ENCODE measurements at regions not wholly inside any gene's neighbourhood (a gene's known extent, or its start where the extent isn't known, plus 50 kb on each side); places are given as distances from the start of the nearest gene placed in this dataset.

DNA sequence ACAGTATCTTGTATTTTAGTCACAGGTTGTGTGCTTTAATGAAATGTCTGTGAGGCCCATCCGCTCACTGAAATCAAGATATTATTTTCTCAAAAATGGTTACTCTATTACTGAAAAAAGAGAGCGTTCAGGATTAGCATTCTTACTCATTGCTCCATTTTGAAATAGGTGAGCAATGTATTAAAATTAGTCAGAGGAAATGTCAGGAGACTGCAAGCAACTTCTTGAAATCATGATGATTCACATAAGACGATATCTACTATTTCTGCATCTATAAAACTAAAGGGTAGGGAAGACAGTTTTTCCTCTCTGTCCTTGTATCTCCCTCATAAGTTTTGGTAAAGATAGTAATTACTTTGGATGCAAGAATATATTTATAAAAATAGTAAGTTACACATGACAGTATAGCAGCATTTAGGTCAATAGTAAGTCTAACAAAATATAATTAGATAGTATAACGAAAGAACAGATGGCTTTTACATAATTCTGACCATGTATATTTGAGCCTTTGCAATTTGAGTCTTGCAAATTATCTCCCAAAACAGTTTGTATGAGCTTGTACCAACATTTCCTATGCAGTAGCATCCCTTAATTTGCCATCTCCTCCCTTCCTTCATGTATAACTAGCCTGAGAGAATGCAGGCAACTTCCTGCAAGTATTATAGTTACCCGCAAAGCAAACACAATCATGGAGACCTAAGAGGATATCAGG lies 937.8 kb downstream of the PCDH7 start:
- DNase-seq: peak; percentile 63
- no peaks in the 10 kb centered on the region for H4K20me1 ChIP-seq (ENCODE audit: low read length)
- CTCF ChIA-PET: no interaction called here
- H3K9me2 ChIP-seq (replicated peaks; ENCODE audit: low read length): no peaks in the 10 kb centered on the region
- TF ChIP-seq, protein P1, sequence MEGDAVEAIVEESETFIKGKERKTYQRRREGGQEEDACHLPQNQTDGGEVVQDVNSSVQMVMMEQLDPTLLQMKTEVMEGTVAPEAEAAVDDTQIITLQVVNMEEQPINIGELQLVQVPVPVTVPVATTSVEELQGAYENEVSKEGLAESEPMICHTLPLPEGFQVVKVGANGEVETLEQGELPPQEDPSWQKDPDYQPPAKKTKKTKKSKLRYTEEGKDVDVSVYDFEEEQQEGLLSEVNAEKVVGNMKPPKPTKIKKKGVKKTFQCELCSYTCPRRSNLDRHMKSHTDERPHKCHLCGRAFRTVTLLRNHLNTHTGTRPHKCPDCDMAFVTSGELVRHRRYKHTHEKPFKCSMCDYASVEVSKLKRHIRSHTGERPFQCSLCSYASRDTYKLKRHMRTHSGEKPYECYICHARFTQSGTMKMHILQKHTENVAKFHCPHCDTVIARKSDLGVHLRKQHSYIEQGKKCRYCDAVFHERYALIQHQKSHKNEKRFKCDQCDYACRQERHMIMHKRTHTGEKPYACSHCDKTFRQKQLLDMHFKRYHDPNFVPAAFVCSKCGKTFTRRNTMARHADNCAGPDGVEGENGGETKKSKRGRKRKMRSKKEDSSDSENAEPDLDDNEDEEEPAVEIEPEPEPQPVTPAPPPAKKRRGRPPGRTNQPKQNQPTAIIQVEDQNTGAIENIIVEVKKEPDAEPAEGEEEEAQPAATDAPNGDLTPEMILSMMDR (conservative IDR thresholded peaks at IDR 0.05; ENCODE audit: low read depth, low read length): no peak
- H3K79me2 ChIP-seq (ENCODE audit: low read length): no peaks in the 10 kb centered on the region
- ATAC-seq: peak; percentile 73
- POLR2A ChIA-PET (ENCODE audit: unreplicated experiment): no interaction called here
- H2AFZ ChIP-seq (ENCODE audit: low read length): peak overlapping the region; percentile 65
- H3K9ac ChIP-seq (ENCODE audit: low read length): no peak overlapping the region
- peak overlapping the region; percentile 44 for H3K27ac ChIP-seq (ENCODE audit: low read length)
- H3F3A ChIP-seq (ENCODE audit: low read length, unreplicated experiment): no peaks in the 10 kb centered on the region
- no peaks in the 10 kb centered on the region for H3K9me3 ChIP-seq (ENCODE audit: low read length)
- BruUV-seq (replicated peaks): no TSS peak
- no peak overlapping the region for H3K4me3 ChIP-seq (ENCODE audit: low read length)
- intact Hi-C loops (cut with micrococcal nuclease): no loop called here
- H3K27me3 ChIP-seq (ENCODE audit: low read length): no peaks in the 10 kb centered on the region
- no peaks in the 10 kb centered on the region for H3K36me3 ChIP-seq (ENCODE audit: low read depth, low read length)
- peak overlapping the region; percentile 16 for H3K4me2 ChIP-seq (ENCODE audit: low read length)
- H3K4me1 ChIP-seq (ENCODE audit: insufficient read depth, low read length): peaks cover 14% of the 10 kb centered on the region

DNA sequence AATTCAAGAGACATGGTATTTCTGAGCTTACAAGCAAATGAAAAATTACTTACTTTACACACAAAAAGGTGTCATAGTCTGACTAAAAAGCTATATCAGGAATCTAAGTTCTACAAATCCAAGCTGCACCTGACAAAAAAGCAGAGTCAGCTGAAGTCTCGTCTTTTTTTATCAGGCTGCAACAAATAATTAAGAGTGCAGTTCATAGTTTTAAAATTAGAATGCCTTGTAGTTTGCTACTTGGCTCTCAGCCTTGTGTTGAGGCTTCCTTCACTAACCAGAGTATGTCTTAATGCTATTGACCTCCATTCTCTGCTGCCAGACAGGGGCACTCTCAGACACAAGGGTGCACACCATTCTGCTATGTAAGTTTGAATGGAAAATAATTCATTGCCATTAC lies 940.7 kb downstream of the PCDH7 start:
- no peak for ATAC-seq
- Histone ChIP-seq H3K27ac (ENCODE audit: low read length) (no peak overlapping the region), H3K9ac (ENCODE audit: low read length) (no peak overlapping the region), H3K9me2 (replicated peaks; ENCODE audit: low read length) (no peaks in the 10 kb centered on the region), H4K20me1 (ENCODE audit: low read length) (no peaks in the 10 kb centered on the region), H3F3A (ENCODE audit: low read length, unreplicated experiment) (no peaks in the 10 kb centered on the region), H3K4me1 (ENCODE audit: insufficient read depth, low read length) (peaks cover 14% of the 10 kb centered on the region), H3K4me3 (ENCODE audit: low read length) (no peak overlapping the region), H3K79me2 (ENCODE audit: low read length) (no peaks in the 10 kb centered on the region), H2AFZ (ENCODE audit: low read length) (no peak overlapping the region), H3K4me2 (ENCODE audit: low read length) (no peak overlapping the region), H3K36me3 (ENCODE audit: low read depth, low read length) (no peaks in the 10 kb centered on the region), H3K27me3 (ENCODE audit: low read length) (no peaks in the 10 kb centered on the region), H3K9me3 (ENCODE audit: low read length) (no peaks in the 10 kb centered on the region)
- TF ChIP-seq EZH2 (IDR thresholded peaks at IDR 0.05; ENCODE audit: low read length, unreplicated experiment): no peak
- no peak for DNase-seq
- intact Hi-C loops (cut with micrococcal nuclease): no loop called here
- ChIA-PET POLR2A (ENCODE audit: unreplicated experiment) (interaction anchor here (0.6 kb wide), 1 partner anchor 253 kb away, joined by 3 read pairs; no protein-coding TSS in a partner anchor), CTCF (no interaction called here)
- BruUV-seq (replicated peaks): no TSS peak

DNA sequence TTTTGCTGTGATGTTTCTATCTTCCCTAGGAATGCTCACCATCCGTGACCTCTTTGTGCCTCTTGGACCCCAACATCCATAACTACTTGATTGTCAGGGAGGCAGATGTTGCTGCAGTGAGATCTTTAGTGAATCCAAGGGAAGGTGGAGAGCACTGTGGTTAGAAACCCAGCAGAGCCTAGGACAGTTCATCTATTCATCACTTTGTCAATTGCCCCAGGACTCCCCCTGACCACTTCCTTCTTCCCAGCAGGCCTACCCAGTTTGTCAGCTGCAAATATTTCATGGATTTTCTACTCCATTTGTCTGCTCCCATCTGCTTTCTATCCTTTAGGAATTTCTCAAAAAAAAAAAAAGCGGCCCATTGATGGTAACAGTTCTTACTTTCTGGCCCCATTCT lies 942.8 kb downstream of the PCDH7 start:
- Histone ChIP-seq H3K4me2 (ENCODE audit: low read length) (no peak overlapping the region), H3F3A (ENCODE audit: low read length, unreplicated experiment) (no peaks in the 10 kb centered on the region), H3K79me2 (ENCODE audit: low read length) (no peaks in the 10 kb centered on the region), H2AFZ (ENCODE audit: low read length) (no peak overlapping the region), H4K20me1 (ENCODE audit: low read length) (no peaks in the 10 kb centered on the region), H3K9me2 (replicated peaks; ENCODE audit: low read length) (no peaks in the 10 kb centered on the region), H3K4me3 (ENCODE audit: low read length) (no peak overlapping the region), H3K36me3 (ENCODE audit: low read depth, low read length) (no peaks in the 10 kb centered on the region), H3K9ac (ENCODE audit: low read length) (no peak overlapping the region), H3K27ac (ENCODE audit: low read length) (no peak overlapping the region), H3K4me1 (ENCODE audit: insufficient read depth, low read length) (peaks cover 9% of the 10 kb centered on the region), H3K9me3 (ENCODE audit: low read length) (no peaks in the 10 kb centered on the region), H3K27me3 (ENCODE audit: low read length) (no peaks in the 10 kb centered on the region)
- CTCF ChIA-PET: no interaction called here
- no peak for DNase-seq
- POLR2A ChIA-PET (ENCODE audit: unreplicated experiment): no interaction called here
- intact Hi-C loops (cut with micrococcal nuclease): no loop called here
- no TSS peak for BruUV-seq (replicated peaks)
- TF ChIP-seq EZH2phosphoT487 (IDR thresholded peaks at IDR 0.05; ENCODE audit: borderline replicate concordance, low read length) (no peak), EZH2 (IDR thresholded peaks at IDR 0.05; ENCODE audit: low read length, unreplicated experiment) (no peak)
- TF ChIP-seq, protein P1 (conservative IDR thresholded peaks at IDR 0.05; ENCODE audit: low read depth, low read length): no peak
- no peak for ATAC-seq
